IMR-90 (cell line): ENCODE measurements at regions not wholly inside any gene's neighbourhood (a gene's known extent, or its start where the extent isn't known, plus 50 kb on each side); places are given as distances from the start of the nearest gene placed in this dataset.

ENCODE experiments used
- BHLHE40 ChIP-seq: fragments of 150-350 bp; IDR thresholded peaks from 2 replicates; pipeline ENCODE4 v1.6.1; 2016; ENCODE audit warnings: mild to moderate bottlenecking, low read depth, low read length
- CHD1 ChIP-seq: IDR thresholded peaks from 2 replicates; pipeline ENCODE4 v1.6.1; 2012; ENCODE audit warnings: low read depth, low read length, improper control_type of control experiment
- CTCF ChIP-seq: conservative IDR thresholded peaks from 2 replicates; pipeline ENCODE4 v1.5.1; 2012; ENCODE audit warnings: mild to moderate bottlenecking, low read depth, low read length, improper control_type of control experiment
- MAZ ChIP-seq: IDR thresholded peaks from 2 replicates; pipeline ENCODE4 v1.6.1; 2012; ENCODE audit warnings: low read depth, mild to moderate bottlenecking, low read length, improper control_type of control experiment, moderate library complexity, borderline replicate concordance
- MXI1 ChIP-seq: IDR thresholded peaks from 2 replicates; pipeline ENCODE4 v1.6.1; 2012; ENCODE audit warnings: low read depth, mild to moderate bottlenecking, low read length, moderate library complexity, borderline replicate concordance
- POLR2A ChIP-seq: IDR thresholded peaks from 2 replicates; pipeline ENCODE4 v1.6.1; 2012; ENCODE audit warnings: mild to moderate bottlenecking, low read depth, low read length
- RAD21 ChIP-seq: IDR thresholded peaks from 2 replicates; pipeline ENCODE4 v1.6.1; 2012; ENCODE audit warnings: low read length, improper control_type of control experiment
- RCOR1 ChIP-seq: IDR thresholded peaks from 2 replicates; pipeline ENCODE4 v1.6.1; 2012; ENCODE audit warnings: mild to moderate bottlenecking, low read length, improper control_type of control experiment; ENCODE audit not compliant: insufficient replicate concordance
- SMC3 ChIP-seq: fragments of 150-350 bp; IDR thresholded peaks from 2 replicates; pipeline ENCODE4 v1.6.1; 2016; ENCODE audit warnings: low read depth, mild to moderate bottlenecking, antibody characterized with exemption, low read length, moderate library complexity
- USF2 ChIP-seq: fragments of 150-350 bp; IDR thresholded peaks from 2 replicates; pipeline ENCODE4 v1.6.1; 2017; ENCODE audit warnings: mild to moderate bottlenecking, antibody characterized with exemption, low read length, low read depth

DNA sequence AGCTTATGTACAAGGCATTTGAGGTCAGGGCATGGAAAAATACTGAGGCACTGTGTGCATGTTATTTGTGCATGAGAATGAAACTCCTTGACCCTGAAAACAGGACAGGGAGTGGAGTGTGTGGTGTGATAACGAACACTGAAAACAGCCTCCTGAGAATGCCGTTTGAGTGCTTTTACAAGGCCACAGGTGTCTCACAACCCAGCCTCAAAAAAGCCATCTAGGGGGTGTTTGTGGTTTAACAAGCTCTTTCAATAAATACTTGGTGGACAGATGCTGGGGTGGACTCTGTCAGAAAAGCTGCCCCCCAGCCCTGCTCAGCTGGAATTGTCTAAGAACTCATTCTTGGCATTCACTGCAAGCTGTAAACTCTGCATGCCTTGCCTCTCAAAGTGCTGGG lies 94.0 kb upstream of the SLC25A48 start:
- no peak for TF ChIP-seq CTCF
- no peak for TF ChIP-seq RCOR1
- no peak for TF ChIP-seq MXI1
- no peak for TF ChIP-seq SMC3
- TF ChIP-seq POLR2A: no peak
- TF ChIP-seq USF2: no peak
- TF ChIP-seq MAZ: no peak
- TF ChIP-seq CHD1: no peak
- TF ChIP-seq BHLHE40: no peak
- no peak for TF ChIP-seq RAD21
